ENCODE measurements at regions not wholly inside any gene's neighbourhood (a gene's known extent, or its start where the extent isn't known, plus 50 kb on each side); places are given as distances from the start of the nearest gene placed in this dataset.

GRCh38 chr2:195458936-195459335 is 198.1 kb upstream of the SLC39A10 start:
- TF ChIP-seq CTCF (IDR thresholded peaks at IDR 0.05) (no peak), USF2 (IDR thresholded peaks at IDR 0.05; ENCODE audit: borderline replicate concordance, low read depth, low read length) (no peak), SMC3 (IDR thresholded peaks at IDR 0.05; ENCODE audit: low read depth, low read length) (no peak), RXRA (IDR thresholded peaks at IDR 0.05; ENCODE audit: borderline replicate concordance, low read depth) (no peak), RCOR1 (IDR thresholded peaks at IDR 0.05; ENCODE audit: low read length) (no peak), ZBTB33 (IDR thresholded peaks at IDR 0.05; ENCODE audit: borderline replicate concordance, low read depth) (no peak), POLR2AphosphoS5 (IDR thresholded peaks at IDR 0.05; ENCODE audit: low read depth, low read length) (no peak), JUND (IDR thresholded peaks at IDR 0.05) (no peak), EP300 (IDR thresholded peaks at IDR 0.05; ENCODE audit: borderline replicate concordance in 1 of 2, low read depth in 1 of 2, low read length in 1 of 2) (no peak), EZH2phosphoT487 (IDR thresholded peaks at IDR 0.05; ENCODE audit: borderline replicate concordance, low read depth) (no peak), MAX (IDR thresholded peaks at IDR 0.05; ENCODE audit: low read depth) (no peak)
- TF ChIP-seq, protein P1, sequence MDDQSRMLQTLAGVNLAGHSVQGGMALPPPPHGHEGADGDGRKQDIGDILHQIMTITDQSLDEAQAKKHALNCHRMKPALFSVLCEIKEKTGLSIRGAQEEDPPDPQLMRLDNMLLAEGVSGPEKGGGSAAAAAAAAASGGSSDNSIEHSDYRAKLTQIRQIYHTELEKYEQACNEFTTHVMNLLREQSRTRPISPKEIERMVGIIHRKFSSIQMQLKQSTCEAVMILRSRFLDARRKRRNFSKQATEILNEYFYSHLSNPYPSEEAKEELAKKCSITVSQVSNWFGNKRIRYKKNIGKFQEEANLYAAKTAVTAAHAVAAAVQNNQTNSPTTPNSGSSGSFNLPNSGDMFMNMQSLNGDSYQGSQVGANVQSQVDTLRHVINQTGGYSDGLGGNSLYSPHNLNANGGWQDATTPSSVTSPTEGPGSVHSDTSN (IDR thresholded peaks at IDR 0.05), result no peak
